Prostate gland (tissue), 2 donors: ENCODE measurements at regions not wholly inside any gene's neighbourhood (a gene's known extent, or its start where the extent isn't known, plus 50 kb on each side); places are given as distances from the start of the nearest gene placed in this dataset.

ENCODE experiments used
- POLR2A ChIP-seq: fragments of 450-650 bp; IDR thresholded peaks from one replicate; pipeline ENCODE4 v1.6.1; 2016; ENCODE audit warnings: antibody characterized with exemption, mild to moderate bottlenecking
- TF ChIP-seq, protein P1 (sequence below), 4 experiments: fragments of 200-600 bp in 2 of 4; fragments of 450-650 bp in 2 of 4; sonication (generic) in 2 of 4; IDR thresholded peaks; 1 replicate in 3 of 4; 2 replicates in 1 of 4; pipeline ENCODE4 v1.5.1; 2016 to 2019; ENCODE audit warnings: antibody characterized with exemption in 4 of 4, mild to moderate bottlenecking in 2 of 4, moderate library complexity in 2 of 4

DNA sequence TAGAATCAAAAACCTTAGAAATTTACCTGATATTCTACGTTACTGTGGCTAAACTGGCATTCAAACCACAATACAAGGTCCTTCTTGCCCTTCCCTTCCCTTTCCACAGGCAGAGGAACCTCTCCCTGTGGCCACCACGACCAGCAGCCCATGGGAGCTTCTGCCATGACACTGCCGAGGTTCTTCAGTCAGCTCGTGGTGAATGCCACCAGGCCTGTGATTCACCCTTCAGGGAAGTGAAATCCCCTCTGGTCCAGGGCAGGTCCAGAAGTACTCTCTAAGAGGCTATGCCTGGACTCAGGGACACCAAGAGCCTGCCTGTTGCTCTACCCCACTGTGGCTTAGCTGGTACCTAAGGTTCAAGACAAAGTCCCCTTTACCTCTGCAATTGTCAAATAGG lies 123.0 kb downstream of the HTR1B start:
- TF ChIP-seq, protein P1, sequence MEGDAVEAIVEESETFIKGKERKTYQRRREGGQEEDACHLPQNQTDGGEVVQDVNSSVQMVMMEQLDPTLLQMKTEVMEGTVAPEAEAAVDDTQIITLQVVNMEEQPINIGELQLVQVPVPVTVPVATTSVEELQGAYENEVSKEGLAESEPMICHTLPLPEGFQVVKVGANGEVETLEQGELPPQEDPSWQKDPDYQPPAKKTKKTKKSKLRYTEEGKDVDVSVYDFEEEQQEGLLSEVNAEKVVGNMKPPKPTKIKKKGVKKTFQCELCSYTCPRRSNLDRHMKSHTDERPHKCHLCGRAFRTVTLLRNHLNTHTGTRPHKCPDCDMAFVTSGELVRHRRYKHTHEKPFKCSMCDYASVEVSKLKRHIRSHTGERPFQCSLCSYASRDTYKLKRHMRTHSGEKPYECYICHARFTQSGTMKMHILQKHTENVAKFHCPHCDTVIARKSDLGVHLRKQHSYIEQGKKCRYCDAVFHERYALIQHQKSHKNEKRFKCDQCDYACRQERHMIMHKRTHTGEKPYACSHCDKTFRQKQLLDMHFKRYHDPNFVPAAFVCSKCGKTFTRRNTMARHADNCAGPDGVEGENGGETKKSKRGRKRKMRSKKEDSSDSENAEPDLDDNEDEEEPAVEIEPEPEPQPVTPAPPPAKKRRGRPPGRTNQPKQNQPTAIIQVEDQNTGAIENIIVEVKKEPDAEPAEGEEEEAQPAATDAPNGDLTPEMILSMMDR (IDR thresholded peaks at IDR 0.05) = no peak
- TF ChIP-seq POLR2A = no peak
